LNCAP (cell line): ENCODE measurements at regions not wholly inside any gene's neighbourhood (a gene's known extent, or its start where the extent isn't known, plus 50 kb on each side); places are given as distances from the start of the nearest gene placed in this dataset.

Experiments
- TF ChIP-seq, protein P1 (sequence below): fragments of 450-650 bp; IDR thresholded peaks from 2 replicates; pipeline ENCODE4 v1.5.1; 2017; ENCODE audit warnings: mild to moderate bottlenecking

DNA sequence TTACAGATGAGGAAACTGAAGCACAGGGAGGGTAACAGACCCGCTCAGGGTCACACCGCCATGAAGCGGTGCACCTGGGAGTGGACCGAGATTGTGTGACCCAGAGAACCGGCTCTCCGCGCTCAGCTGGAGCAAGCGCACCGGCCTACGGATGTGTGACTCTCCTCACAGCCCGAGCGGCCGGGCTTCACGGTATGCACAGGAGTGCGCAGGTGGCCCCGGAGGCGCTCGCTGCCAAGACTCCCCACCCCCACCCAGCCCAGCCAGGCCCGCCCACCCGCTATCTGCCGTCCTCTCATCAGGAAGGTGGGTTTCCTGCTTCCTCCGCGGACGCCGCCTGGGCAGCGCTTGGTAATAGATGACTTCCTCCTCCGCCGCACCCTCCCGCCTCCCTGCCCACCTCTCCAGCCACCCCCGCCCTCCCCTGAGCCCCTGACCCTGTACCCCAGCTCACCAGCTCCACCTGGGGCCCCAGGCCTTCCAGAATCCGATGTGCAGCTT, 110.7 kb downstream of the NCOR2 start:
- TF ChIP-seq, protein P1, sequence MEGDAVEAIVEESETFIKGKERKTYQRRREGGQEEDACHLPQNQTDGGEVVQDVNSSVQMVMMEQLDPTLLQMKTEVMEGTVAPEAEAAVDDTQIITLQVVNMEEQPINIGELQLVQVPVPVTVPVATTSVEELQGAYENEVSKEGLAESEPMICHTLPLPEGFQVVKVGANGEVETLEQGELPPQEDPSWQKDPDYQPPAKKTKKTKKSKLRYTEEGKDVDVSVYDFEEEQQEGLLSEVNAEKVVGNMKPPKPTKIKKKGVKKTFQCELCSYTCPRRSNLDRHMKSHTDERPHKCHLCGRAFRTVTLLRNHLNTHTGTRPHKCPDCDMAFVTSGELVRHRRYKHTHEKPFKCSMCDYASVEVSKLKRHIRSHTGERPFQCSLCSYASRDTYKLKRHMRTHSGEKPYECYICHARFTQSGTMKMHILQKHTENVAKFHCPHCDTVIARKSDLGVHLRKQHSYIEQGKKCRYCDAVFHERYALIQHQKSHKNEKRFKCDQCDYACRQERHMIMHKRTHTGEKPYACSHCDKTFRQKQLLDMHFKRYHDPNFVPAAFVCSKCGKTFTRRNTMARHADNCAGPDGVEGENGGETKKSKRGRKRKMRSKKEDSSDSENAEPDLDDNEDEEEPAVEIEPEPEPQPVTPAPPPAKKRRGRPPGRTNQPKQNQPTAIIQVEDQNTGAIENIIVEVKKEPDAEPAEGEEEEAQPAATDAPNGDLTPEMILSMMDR = no peak

DNA sequence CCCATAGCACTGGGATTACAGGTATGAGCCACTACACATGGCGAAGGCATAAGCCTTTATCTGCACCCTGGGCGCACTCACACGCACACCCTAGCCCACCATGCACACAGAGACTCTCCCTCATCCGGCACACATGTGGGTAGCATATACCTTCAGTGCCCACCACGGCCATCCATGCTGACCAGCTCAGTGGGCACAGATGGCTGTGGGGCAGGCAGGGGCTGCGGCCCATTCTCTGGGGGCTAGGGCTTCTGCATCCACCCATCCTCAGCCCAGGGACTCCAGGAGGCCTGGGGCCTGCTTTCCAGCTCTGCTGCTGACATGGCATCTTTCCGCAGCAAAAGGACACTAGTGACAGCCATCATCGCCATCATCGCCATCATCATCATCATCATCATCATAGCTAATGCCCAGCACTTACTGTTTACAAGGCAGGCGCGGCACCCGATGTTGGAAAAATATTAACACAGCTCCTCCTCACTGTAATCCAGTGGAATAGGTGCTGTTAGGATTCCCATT, 111.2 kb downstream of the NCOR2 start:
- TF ChIP-seq, protein P1 = no peak

DNA sequence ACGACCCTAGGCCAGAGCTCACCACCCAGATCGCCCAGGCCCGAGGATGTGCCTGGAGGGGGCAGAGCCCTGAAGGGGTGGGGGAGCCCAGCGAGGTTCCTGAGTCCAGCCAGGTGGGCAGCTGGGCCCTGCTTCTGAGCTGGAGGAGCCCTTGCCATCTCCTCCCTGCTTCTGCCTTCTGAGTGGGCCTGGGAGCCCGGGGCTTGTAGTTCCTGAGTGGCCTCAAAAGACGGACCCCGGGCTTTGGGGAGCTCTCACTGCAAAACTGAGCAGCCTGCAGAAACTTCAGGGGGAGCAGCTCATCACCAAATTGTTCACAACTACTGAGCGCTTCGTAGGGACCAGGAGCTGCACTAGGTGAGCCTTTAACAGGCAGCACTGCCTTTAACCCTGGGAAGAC, 112.1 kb downstream of the NCOR2 start:
- TF ChIP-seq, protein P1 = no peak

DNA sequence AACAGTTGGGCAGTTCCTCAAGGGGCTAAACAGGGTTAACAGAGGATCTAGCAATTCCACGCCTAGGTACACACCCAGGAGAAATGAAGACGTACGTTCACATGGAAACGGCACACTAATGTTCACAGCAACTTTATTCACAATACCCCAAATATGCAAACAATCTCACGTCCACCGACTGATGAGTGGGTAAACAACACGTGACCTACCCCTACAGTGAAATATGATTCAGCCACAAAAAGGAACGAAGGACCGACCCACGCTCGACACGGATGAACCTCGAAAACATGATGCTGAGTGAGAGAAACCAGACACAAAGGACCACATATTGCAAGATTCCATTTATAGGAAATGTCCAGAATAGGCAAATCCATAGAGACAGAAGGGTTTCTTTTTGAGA, 112.7 kb downstream of the NCOR2 start:
- TF ChIP-seq, protein P1 = no peak

DNA sequence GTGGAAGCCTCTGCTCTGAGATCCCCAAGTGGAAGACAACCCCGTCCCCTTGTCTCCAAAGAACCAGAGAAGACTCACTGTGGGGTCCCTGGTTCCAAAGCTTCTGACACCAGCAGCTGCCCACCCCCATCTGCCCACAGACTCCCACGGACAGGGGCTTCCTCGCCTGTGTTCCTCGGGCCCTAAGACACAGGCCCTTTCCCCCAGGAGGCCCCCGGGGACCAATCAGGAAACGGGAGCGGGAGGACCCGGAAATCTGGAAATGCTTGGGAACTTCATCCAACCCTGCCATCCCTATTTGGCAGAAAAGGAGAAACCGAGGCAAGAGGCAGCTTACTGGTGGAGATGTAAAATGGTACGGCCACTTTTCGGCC, 113.1 kb downstream of the NCOR2 start:
- TF ChIP-seq, protein P1 = no peak

DNA sequence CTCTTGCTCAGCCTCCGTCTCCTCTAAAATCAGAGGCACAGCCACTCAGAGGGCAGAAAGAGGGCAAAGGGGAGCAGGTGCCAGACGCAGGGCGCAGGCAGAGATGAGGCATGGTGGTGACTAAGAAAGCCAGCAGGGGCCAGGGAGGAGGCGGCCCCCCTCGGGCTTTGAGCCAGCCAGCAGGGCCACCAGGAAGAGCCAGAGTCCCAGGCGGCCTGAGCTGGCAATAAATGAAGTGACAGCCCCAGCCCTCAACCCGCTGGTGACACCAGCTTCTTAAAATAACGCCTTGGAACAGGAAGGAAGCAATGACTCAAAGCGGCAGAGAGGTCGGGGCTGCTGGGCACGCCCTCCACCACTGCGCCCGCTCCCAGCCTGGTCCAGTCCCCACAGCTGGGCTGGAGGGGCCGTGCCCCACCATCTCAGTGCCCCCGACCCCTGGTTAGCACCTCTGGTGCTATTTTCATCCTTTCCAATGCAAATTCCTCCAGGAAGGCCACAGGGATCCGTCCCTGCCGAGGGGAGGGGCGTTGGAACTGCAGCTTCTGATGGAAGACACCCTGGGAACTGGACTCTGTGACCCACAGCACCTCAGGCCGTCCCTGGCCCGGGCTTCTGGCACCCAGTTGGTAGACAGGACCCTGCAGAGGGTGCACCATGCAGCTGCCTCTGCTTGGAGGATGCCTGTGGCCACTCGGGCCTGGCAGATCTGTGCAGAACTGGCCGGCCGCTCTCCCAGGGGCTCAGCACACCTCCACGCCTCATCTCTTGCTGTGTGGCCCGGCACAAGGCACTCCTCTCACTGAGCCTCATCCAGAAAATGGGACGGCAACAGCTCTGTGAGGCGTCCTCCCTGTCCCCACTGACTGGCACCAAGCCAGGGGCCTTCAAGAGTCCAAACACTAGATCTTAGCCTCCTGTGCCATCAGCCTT, 113.7 kb downstream of the NCOR2 start:
- TF ChIP-seq, protein P1 = no peak

- TF ChIP-seq, protein P1 = no peak
Observed at GRCh38 chr12:124452576-124453331, 114.7 kb downstream of the NCOR2 start.
